ENCODE measurements at regions not wholly inside any gene's neighbourhood (a gene's known extent, or its start where the extent isn't known, plus 50 kb on each side); places are given as distances from the start of the nearest gene placed in this dataset.

DNA sequence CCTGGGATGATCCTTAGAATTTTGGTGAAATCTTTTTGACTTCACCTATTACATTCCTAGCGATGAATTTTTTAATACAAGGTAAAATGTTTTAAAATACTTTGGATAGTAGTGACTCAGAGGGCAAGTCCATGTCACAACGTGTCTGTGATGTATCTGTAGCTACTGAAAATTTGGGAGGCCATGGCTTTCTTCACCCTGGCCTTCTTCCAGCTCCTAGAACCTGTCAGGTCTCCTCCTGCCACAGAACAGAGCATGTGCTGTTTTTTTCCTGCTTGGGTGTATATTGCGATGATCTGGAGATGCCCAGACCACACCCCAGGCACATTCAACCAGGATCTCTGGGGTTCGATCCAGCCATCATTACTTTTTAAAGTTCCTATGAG, 194.4 kb downstream of the BTBD3 start:
- H3K36me3 ChIP-seq (ENCODE audit: control insufficient read depth, insufficient read depth, low read length) = no peaks in the 10 kb centered on the region
- H2AFZ ChIP-seq (ENCODE audit: low read length) = no peak overlapping the region
- H4K20me1 ChIP-seq (ENCODE audit: control insufficient read depth, extremely low read depth, insufficient read depth, low read length) = no peaks in the 10 kb centered on the region
- H3K27ac ChIP-seq (ENCODE audit: insufficient read depth, low read length) = no peak overlapping the region
- no peak for TF ChIP-seq EZH2 (IDR thresholded peaks at IDR 0.05; ENCODE audit: low read length, missing control alignments)
- TF ChIP-seq, protein P1, sequence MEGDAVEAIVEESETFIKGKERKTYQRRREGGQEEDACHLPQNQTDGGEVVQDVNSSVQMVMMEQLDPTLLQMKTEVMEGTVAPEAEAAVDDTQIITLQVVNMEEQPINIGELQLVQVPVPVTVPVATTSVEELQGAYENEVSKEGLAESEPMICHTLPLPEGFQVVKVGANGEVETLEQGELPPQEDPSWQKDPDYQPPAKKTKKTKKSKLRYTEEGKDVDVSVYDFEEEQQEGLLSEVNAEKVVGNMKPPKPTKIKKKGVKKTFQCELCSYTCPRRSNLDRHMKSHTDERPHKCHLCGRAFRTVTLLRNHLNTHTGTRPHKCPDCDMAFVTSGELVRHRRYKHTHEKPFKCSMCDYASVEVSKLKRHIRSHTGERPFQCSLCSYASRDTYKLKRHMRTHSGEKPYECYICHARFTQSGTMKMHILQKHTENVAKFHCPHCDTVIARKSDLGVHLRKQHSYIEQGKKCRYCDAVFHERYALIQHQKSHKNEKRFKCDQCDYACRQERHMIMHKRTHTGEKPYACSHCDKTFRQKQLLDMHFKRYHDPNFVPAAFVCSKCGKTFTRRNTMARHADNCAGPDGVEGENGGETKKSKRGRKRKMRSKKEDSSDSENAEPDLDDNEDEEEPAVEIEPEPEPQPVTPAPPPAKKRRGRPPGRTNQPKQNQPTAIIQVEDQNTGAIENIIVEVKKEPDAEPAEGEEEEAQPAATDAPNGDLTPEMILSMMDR (conservative IDR thresholded peaks at IDR 0.05 in 1 of 2, IDR thresholded peaks at IDR 0.05 in 1 of 2; ENCODE audit: low read depth in 1 of 2, low read length in 2 of 2) = no peak
- no peaks in the 10 kb centered on the region for H3K27me3 ChIP-seq (ENCODE audit: control insufficient read depth, insufficient read depth, low read length)
- no peaks in the 10 kb centered on the region for H3K4me1 ChIP-seq (ENCODE audit: control insufficient read depth, extremely low read depth, insufficient read depth, low read length)
- no peaks in the 10 kb centered on the region for H3K79me2 ChIP-seq (ENCODE audit: control insufficient read depth, insufficient read depth, low read length)
- no peak overlapping the region for H3K9ac ChIP-seq (ENCODE audit: insufficient read depth, low read length)
- H3K4me2 ChIP-seq (ENCODE audit: extremely low read depth, insufficient read depth, low read length) = no peak overlapping the region
- no peaks in the 10 kb centered on the region for H3K9me3 ChIP-seq (ENCODE audit: control insufficient read depth, insufficient read depth, low read depth, low read length)
- DNase-seq (ENCODE audit: low read depth in 2 of 2) = no peak
- no peak overlapping the region for H3K4me3 ChIP-seq (replicated peaks in 1 of 4; ENCODE audit: control extremely low read depth in 1 of 4, insufficient read depth in 1 of 4, low read depth in 3 of 4, low read length in 4 of 4)

GRCh38 chr20:12112665-12113064, 195.0 kb downstream of the BTBD3 start:
- Histone ChIP-seq H3K4me1 (ENCODE audit: control insufficient read depth, extremely low read depth, insufficient read depth, low read length) (no peaks in the 10 kb centered on the region), H3K36me3 (ENCODE audit: control insufficient read depth, insufficient read depth, low read length) (no peaks in the 10 kb centered on the region), H3K27ac (ENCODE audit: insufficient read depth, low read length) (no peak overlapping the region), H2AFZ (ENCODE audit: low read length) (no peak overlapping the region), H3K4me2 (ENCODE audit: extremely low read depth, insufficient read depth, low read length) (no peak overlapping the region), H3K27me3 (ENCODE audit: control insufficient read depth, insufficient read depth, low read length) (no peaks in the 10 kb centered on the region), H3K4me3 (replicated peaks in 1 of 4; ENCODE audit: control extremely low read depth in 1 of 4, insufficient read depth in 1 of 4, low read depth in 3 of 4, low read length in 4 of 4) (no peak overlapping the region), H4K20me1 (ENCODE audit: control insufficient read depth, extremely low read depth, insufficient read depth, low read length) (no peaks in the 10 kb centered on the region), H3K79me2 (ENCODE audit: control insufficient read depth, insufficient read depth, low read length) (no peaks in the 10 kb centered on the region), H3K9me3 (ENCODE audit: control insufficient read depth, insufficient read depth, low read depth, low read length) (no peaks in the 10 kb centered on the region), H3K9ac (ENCODE audit: insufficient read depth, low read length) (no peak overlapping the region)
- TF ChIP-seq EZH2 (IDR thresholded peaks at IDR 0.05; ENCODE audit: low read length, missing control alignments) = no peak
- TF ChIP-seq, protein P1 (conservative IDR thresholded peaks at IDR 0.05 in 1 of 2, IDR thresholded peaks at IDR 0.05 in 1 of 2; ENCODE audit: low read depth in 1 of 2, low read length in 2 of 2) = no peak
- DNase-seq (ENCODE audit: low read depth in 2 of 2) = no peak

DNA sequence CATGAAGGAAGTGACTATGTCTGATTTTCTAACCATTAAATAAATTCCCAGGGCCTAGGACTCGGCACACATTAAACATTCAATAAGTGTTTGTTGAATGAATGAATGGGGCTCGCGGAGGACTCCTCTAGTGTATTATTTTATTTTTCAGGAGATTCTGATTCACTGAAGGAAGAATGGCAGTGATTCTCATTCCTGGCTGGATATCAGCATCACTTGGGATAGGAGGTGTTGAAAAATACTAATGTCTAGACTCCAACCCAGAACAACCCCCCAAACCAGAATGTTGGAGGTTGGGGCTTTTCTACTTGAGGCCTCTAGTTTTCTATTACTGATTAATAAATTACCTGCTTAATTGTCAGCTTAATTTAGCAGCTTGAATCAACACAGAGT, 195.4 kb downstream of the BTBD3 start:
- Histone ChIP-seq H3K9ac (ENCODE audit: insufficient read depth, low read length) (no peak overlapping the region), H3K9me3 (ENCODE audit: control insufficient read depth, insufficient read depth, low read depth, low read length) (no peaks in the 10 kb centered on the region), H4K20me1 (ENCODE audit: control insufficient read depth, extremely low read depth, insufficient read depth, low read length) (no peaks in the 10 kb centered on the region), H3K27ac (ENCODE audit: insufficient read depth, low read length) (no peak overlapping the region), H2AFZ (ENCODE audit: low read length) (no peak overlapping the region), H3K79me2 (ENCODE audit: control insufficient read depth, insufficient read depth, low read length) (no peaks in the 10 kb centered on the region), H3K36me3 (ENCODE audit: control insufficient read depth, insufficient read depth, low read length) (no peaks in the 10 kb centered on the region), H3K27me3 (ENCODE audit: control insufficient read depth, insufficient read depth, low read length) (no peaks in the 10 kb centered on the region), H3K4me1 (ENCODE audit: control insufficient read depth, extremely low read depth, insufficient read depth, low read length) (no peaks in the 10 kb centered on the region), H3K4me3 (replicated peaks in 1 of 4; ENCODE audit: control extremely low read depth in 1 of 4, insufficient read depth in 1 of 4, low read depth in 3 of 4, low read length in 4 of 4) (no peak overlapping the region), H3K4me2 (ENCODE audit: extremely low read depth, insufficient read depth, low read length) (no peak overlapping the region)
- DNase-seq (ENCODE audit: low read depth in 2 of 2) = no peak
- no peak for TF ChIP-seq EZH2 (IDR thresholded peaks at IDR 0.05; ENCODE audit: low read length, missing control alignments)
